ENCODE measurements at regions not wholly inside any gene's neighbourhood (a gene's known extent, or its start where the extent isn't known, plus 50 kb on each side); places are given as distances from the start of the nearest gene placed in this dataset.

DNA sequence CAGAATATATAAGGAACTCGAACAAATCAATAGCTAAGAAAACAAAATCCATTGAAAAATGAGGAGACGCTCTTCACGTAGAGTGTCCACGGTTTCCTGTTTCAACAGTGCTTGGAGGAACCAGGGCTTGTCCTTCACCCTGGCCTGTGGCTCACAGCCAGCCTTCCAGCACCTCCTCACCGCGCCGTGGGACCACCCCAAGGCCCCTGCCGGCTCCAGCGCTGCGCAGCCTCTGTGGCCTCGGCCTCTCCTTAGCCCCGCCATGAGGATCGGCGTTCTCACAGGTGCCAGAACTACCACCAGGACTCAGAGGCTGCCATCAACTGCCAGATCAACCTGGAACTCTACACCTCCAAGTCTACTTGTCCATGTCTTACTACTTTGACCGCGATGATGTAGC is 52.5 kb upstream of the CTSO start:
- TF ChIP-seq CTCF (IDR thresholded peaks at IDR 0.05) (no peak), POLR2A (IDR thresholded peaks at IDR 0.05) (no peak)
- H3K27ac ChIP-seq, result no peak overlapping the region
- 91 to 96% methylated on average over 16 of the region's 16 CpGs for WGBS, 2 donors
- no peaks in the 10 kb centered on the region for H3K4me1 ChIP-seq
- peaks cover 0 to 3% (median 0%) of the 10 kb centered on the region in 4 donors for H3K9me3 ChIP-seq
- H3K4me3 ChIP-seq, result no peak overlapping the region
- H3K27me3 ChIP-seq, result no peaks in the 10 kb centered on the region
- DNase-seq (ENCODE audit: low spot score in 2 of 2), result no peak
- no peaks in the 10 kb centered on the region for H3K36me3 ChIP-seq
